HG02885 (cell line): ENCODE measurements at regions not wholly inside any gene's neighbourhood (a gene's known extent, or its start where the extent isn't known, plus 50 kb on each side); places are given as distances from the start of the nearest gene placed in this dataset.
"Not testable (repeated sequence)": the region's sequence is repeated elsewhere in the genome, so short reads cannot be mapped to it uniquely, and the experiment has no call there.

Experiments
- ATAC-seq: cut with Tn5 transposase; IDR thresholded peaks from one replicate; pipeline ENCODE4 v1.9.1; 2021; ENCODE audit warnings: mild to moderate bottlenecking; ENCODE audit not compliant: unreplicated experiment, poor library complexity

DNA sequence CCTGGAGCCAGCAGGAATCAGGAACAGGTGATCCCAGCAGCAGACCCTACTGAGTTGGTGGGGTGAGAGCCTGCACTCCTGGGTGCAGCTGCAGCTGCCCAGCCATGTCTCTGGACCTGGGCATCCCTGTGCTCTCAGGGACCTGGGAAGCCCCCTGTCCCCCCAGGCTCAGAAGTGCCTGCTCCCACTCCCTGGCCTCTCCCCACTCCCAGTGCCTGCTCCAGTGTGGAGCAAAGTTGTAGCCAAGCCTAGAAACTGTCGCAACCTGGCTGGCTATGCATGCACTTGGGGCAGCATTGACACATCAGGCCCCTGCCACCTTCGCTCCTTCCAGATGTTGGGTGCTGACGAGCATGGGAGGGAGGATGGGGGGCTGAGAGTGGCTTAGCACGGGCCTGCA is 1124.7 kb upstream of the ACVR2A start:
- ATAC-seq = no peak

DNA sequence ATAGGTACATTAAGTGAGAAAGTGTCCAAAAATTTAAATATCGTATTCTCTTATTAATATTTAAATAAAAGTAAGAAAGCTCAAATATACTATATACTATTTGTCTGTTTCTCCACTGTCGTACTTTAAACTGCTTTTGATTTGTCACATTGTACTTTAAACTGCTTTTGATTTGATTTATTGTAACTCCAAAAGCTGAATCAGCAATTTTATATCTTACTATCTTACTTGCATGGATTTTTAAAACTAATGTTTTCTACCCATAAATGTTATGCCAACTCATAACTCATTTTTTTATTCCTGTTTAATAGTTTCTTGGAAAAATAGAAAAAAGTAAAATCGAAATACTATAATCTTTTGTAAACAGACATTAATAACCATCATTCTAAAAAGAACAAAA is 1128.2 kb upstream of the ACVR2A start:
- no peak for ATAC-seq

DNA sequence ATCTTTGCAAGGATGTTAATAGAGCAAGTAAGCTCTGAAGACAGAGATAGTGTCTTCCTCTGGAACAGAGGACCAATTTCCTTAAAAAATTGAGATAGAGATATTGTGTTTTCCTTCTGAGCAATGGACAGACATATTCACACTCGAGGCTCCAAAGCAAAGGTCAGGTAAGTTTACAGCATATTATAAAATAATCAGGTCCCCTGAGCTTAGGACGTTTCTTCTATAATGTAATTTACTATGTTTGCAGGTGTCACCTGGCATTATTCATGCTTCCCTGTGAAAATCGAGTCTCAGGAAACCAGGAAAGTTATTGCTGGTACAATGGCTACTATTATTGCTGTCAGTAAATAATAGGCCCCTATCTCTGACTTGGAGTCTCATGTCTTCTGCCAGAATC is 1135.8 kb upstream of the ACVR2A start:
- ATAC-seq = no peak

GRCh38 chr2:146701183-146701582 is 1143.6 kb upstream of the ACVR2A start:
- ATAC-seq = no peak

DNA sequence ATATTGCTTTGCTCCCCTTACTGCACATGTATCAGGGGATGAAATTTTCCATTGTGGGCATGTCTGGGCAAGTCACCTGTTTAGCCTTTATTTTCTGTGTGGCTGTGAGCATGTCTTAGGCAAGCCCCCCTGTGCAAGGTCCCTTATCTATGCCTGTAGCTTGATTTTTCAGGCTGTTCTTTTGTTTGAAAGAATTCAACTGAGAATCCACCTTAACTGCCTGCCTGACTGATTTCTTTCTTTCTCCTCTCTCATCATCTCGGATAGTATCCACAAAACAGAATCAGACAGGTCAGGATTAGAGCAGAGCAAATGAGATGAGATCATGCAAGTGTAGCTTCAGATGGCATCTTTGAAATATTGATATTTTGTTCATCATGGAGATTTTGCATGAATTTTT is 1147.5 kb upstream of the ACVR2A start:
- no peak for ATAC-seq

GRCh38 chr2:146696787-146697186 is 1148.0 kb upstream of the ACVR2A start:
- not testable (repeated sequence) for ATAC-seq

- ATAC-seq = no peak
Measured at GRCh38 chr2:146681991-146682390, 1162.8 kb upstream of the ACVR2A start.

DNA sequence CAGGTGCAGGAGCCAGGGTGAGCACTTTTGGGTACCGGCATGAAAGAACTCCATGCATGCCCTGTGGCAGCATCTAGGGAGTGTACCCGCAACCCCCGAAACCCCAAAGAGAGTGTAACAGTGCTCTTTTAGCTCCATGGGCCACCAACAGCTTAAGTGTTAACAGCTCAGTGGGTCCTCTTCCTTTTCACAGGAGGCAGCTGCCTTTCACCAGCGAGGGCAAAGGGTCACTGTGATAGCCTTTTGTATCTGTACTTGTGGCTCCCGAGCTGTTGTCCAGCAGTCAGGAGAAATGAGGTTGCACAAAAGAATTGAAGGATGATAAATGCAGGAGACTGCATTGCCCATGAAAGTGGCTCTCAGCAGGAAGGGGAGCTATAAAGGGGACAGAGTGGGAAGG is 1166.3 kb upstream of the ACVR2A start:
- no peak for ATAC-seq

DNA sequence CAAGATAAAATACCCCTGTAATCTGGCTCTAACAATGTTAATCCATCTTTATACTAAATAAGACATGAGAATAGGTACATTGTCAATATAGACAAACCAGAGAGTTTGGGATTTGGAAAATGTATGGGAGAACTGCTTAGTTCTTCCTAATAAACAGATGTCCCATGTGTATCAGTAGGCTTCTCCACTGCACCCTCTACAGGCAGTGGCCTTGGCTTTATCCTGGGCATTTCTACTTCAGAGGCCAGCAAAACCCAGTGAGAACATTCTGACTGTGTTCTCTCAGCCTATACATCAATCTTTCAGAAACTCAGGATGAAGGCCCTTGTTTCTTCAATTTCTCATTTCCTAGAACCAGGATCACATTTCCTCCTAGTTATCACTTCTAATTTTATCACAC is 1167.5 kb upstream of the ACVR2A start:
- ATAC-seq = no peak

- ATAC-seq = no peak
Measured at GRCh38 chr2:146669735-146670134, 1175.1 kb upstream of the ACVR2A start.

- no peak for ATAC-seq
Measured at GRCh38 chr2:146666340-146666739, 1178.5 kb upstream of the ACVR2A start.

GRCh38 chr2:146665800-146666199 is 1179.0 kb upstream of the ACVR2A start:
- no peak for ATAC-seq

GRCh38 chr2:146661473-146662096 is 1183.2 kb upstream of the ACVR2A start:
- peak; percentile 45 for ATAC-seq

DNA sequence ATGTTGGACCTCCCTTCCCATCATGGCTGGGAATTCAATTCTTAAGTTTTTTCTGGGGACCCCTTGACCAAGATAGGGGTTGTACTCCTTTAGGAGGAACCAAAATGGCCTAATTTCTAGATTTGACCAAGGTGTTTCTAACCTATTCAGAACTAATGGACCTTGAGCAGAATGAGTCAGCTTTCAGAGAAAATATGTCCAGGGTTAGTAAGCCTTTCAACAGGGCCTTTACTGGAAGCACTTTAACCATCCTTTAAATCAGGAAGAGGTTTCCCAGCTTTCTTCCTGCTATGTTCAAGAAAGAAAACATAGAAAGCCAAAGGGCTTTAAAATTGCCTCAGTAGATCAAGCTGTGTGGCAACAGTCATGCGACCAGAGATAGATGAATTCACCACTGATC is 1184.9 kb upstream of the ACVR2A start:
- no peak for ATAC-seq

DNA sequence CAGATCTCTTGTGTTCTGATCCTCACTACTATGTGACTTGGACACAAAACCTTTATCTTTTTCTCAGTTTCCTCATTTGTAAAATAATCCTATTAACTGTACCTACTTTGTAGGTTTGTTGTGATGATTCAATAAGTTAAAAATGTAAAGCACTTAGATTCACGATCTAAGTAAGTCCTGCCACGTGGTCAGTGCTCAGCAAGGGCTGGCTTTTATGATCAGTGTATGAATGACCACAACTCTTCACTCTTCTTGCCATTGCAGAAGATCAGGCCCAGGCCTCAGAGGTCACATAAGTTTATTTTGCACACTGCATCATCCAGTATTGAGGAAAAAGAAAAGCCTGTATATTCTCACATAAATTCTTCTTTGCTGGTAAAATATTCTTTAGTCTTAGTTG is 1192.5 kb upstream of the ACVR2A start:
- ATAC-seq = no peak

- ATAC-seq = no peak
Measured at GRCh38 chr2:146651361-146651760, 1193.5 kb upstream of the ACVR2A start.

DNA sequence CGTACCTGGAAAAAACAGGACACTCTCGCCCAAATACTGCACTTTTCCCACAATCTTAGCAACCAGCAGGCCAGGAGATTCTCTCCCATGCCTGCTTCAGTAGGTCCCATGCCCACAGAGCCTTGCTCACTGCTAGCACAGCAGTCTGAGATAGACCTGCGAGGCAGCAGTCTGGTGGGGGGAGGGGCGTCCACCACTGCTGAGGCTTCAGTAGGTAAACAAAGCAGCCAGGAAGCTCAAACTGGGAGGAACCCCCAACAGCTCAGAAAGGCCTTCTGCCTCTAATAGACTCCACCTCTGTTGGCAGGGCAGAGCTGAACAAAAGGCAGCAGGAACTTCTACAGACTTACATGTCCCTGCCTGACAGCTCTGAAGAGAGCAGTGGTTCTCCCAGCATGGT is 1202.8 kb upstream of the ACVR2A start:
- ATAC-seq = no peak

GRCh38 chr2:146634230-146635097 is 1210.4 kb upstream of the ACVR2A start:
- no peak for ATAC-seq

GRCh38 chr2:146633159-146633558 is 1211.7 kb upstream of the ACVR2A start:
- no peak for ATAC-seq

DNA sequence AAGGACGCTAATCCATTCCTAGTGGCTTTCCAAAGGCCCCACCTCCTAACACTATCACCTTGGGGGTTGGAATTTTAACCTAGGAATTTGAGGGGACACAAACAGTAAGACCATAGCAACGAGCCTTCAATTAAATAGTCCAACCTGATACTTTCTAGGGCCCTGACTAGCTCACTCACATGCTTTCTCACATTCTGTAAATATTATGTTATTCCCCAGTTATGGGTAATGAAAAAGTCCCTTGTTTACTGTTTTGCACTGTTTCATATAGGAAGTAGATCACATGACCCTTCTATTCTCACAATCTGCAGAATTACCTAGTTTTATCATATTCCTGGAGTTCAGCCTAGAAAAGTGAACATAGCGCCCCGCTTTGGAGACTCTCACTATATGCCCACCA is 1212.1 kb upstream of the ACVR2A start:
- ATAC-seq = no peak

GRCh38 chr2:146624430-146625160 is 1220.2 kb upstream of the ACVR2A start:
- no peak for ATAC-seq
